ENCODE measurements at regions not wholly inside any gene's neighbourhood (a gene's known extent, or its start where the extent isn't known, plus 50 kb on each side); places are given as distances from the start of the nearest gene placed in this dataset.

- TF ChIP-seq CTCF (IDR thresholded peaks at IDR 0.05) (no peak), POLR2A (IDR thresholded peaks at IDR 0.05) (no peak)
These were observed 373.9 kb upstream of the C11orf87 start for GRCh38 chr11:109048098-109048497.

Measured in adrenal gland (tissue), 5 donors.